HFFc6 (cell line): ENCODE measurements at regions not wholly inside any gene's neighbourhood (a gene's known extent, or its start where the extent isn't known, plus 50 kb on each side); places are given as distances from the start of the nearest gene placed in this dataset.
"Not testable (repeated sequence)": the region's sequence is repeated elsewhere in the genome, so short reads cannot be mapped to it uniquely, and the experiment has no call there.

Experiments
- DNase-seq: peaks from one replicate; pipeline ENCODE4 v3.0.0-alpha.2; 2018
- H3K27ac Mint-ChIP-seq: 2 replicates; pipeline ENCODE4 v1.8.0; 2020; ENCODE audit warnings: mild to moderate bottlenecking, mixed read lengths
- H3K27me3 Mint-ChIP-seq: 2 replicates; pipeline ENCODE4 v1.8.0; 2021; ENCODE audit warnings: mild to moderate bottlenecking, moderate library complexity, mixed read lengths; ENCODE audit not compliant: insufficient read depth
- H3K36me3 Mint-ChIP-seq: 2 replicates; pipeline ENCODE4 v1.8.0; 2021; ENCODE audit warnings: low read depth, mixed read lengths
- H3K4me1 Mint-ChIP-seq: 2 replicates; pipeline ENCODE4 v1.8.0; 2020; ENCODE audit warnings: low read depth, mixed read lengths
- H3K4me3 Mint-ChIP-seq: 2 replicates; pipeline ENCODE4 v1.8.0; 2020; ENCODE audit warnings: mild to moderate bottlenecking, moderate library complexity, mixed read lengths
- H3K9me3 Mint-ChIP-seq: 2 replicates; pipeline ENCODE4 v1.8.0; 2020; ENCODE audit warnings: mild to moderate bottlenecking, mixed read lengths
- TF ChIP-seq, protein P1 (sequence below): fragments of 200-600 bp; sonication (generic); IDR thresholded peaks from 2 replicates; pipeline ENCODE4 v1.5.0; 2021; ENCODE audit warnings: antibody characterized with exemption, mild to moderate bottlenecking

DNA sequence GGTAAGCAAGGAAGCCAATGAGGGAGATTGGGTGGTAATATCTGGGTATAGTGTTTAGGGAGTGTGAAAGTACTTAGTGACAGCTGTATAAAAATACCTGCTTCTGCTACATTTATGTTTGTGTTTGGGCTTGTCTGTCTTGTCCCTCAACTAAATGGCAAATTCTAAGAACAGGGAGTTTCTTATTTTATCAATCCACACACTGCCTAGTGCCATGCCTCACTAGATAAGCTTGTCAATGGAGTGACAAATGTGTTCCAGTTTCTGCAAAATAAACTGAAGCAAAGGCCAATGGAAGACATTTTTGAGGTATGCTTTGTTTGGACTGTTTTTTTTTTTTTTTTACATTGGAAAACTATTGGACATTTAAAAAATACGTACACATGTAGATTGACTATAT lies 418.0 kb downstream of the SH2D1A start:
- no peak for DNase-seq
- TF ChIP-seq, protein P1, sequence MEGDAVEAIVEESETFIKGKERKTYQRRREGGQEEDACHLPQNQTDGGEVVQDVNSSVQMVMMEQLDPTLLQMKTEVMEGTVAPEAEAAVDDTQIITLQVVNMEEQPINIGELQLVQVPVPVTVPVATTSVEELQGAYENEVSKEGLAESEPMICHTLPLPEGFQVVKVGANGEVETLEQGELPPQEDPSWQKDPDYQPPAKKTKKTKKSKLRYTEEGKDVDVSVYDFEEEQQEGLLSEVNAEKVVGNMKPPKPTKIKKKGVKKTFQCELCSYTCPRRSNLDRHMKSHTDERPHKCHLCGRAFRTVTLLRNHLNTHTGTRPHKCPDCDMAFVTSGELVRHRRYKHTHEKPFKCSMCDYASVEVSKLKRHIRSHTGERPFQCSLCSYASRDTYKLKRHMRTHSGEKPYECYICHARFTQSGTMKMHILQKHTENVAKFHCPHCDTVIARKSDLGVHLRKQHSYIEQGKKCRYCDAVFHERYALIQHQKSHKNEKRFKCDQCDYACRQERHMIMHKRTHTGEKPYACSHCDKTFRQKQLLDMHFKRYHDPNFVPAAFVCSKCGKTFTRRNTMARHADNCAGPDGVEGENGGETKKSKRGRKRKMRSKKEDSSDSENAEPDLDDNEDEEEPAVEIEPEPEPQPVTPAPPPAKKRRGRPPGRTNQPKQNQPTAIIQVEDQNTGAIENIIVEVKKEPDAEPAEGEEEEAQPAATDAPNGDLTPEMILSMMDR: no peak
- H3K9me3 Mint-ChIP-seq: no peaks in the 10 kb centered on the region
- no peak overlapping the region for H3K4me3 Mint-ChIP-seq
- H3K36me3 Mint-ChIP-seq: no peaks in the 10 kb centered on the region
- H3K27ac Mint-ChIP-seq: no peak overlapping the region
- H3K4me1 Mint-ChIP-seq: no peaks in the 10 kb centered on the region
- no peaks in the 10 kb centered on the region for H3K27me3 Mint-ChIP-seq

DNA sequence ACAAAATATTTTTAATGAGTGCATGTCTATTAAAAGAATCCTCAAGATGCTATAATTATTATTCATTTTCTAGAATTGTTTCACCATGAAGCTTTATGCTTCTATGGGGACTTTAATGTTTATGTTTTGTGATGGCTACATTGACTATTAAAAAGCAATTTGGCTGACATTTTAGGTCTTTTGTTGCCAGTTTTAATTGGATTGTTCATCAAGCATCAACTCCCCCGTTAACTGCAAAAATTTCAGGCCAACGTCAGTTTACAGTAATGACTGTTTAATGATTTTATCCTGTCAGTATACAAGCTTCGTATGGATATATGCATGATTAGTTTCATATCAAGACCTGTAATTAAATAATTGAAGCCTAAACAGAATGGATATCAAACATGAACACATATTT lies 422.8 kb downstream of the SH2D1A start:
- TF ChIP-seq, protein P1: no peak
- Mint-ChIP-seq H3K9me3 (no peaks in the 10 kb centered on the region), H3K27me3 (no peaks in the 10 kb centered on the region), H3K27ac (no peak overlapping the region), H3K36me3 (no peaks in the 10 kb centered on the region), H3K4me1 (no peaks in the 10 kb centered on the region), H3K4me3 (no peak overlapping the region)
- no peak for DNase-seq

DNA sequence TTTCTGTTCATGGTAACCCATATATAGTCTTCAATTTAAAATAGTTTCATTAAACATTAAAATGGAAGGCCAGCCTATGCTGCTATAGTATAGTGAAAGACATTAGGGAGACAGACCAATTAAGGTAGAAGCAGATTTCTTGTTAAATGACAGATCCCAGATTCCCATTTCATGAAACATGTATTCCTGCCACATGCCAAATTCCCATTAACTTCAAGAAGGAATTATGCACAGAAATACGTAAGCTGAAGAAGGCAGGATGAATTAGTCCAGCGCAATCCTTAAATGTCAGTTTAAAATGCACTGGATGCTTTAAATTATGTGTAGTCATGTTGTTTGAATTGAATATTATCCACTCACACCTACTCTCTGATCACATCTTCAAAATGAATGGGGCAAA lies 424.9 kb downstream of the SH2D1A start:
- H3K27ac Mint-ChIP-seq: no peak overlapping the region
- no peak overlapping the region for H3K4me3 Mint-ChIP-seq
- TF ChIP-seq, protein P1: no peak
- no peaks in the 10 kb centered on the region for H3K27me3 Mint-ChIP-seq
- DNase-seq: no peak
- H3K36me3 Mint-ChIP-seq: no peaks in the 10 kb centered on the region
- no peaks in the 10 kb centered on the region for H3K4me1 Mint-ChIP-seq
- H3K9me3 Mint-ChIP-seq: no peaks in the 10 kb centered on the region

DNA sequence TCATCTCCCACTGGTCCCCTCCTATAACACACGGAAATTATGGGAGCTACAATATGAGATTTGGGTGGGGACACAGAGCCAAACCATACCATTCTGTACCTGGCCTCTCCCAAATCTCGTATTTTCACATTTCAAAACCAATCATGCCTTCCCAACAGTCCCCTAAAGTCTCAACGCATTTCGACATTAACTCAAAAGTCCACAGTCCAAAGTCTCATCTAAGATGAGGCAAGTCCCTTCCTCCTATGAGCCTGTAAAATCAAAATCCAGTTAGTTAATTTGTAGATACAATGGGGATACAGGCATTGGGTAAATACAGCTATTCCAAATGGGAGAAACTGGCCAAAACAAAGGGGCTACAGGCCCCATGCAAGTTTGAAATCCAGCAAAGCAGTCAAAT lies 441.9 kb downstream of the SH2D1A start:
- not testable (repeated sequence) for H3K9me3 Mint-ChIP-seq, H3K27me3 Mint-ChIP-seq, H3K4me1 Mint-ChIP-seq, DNase-seq, H3K36me3 Mint-ChIP-seq, H3K27ac Mint-ChIP-seq, H3K4me3 Mint-ChIP-seq

DNA sequence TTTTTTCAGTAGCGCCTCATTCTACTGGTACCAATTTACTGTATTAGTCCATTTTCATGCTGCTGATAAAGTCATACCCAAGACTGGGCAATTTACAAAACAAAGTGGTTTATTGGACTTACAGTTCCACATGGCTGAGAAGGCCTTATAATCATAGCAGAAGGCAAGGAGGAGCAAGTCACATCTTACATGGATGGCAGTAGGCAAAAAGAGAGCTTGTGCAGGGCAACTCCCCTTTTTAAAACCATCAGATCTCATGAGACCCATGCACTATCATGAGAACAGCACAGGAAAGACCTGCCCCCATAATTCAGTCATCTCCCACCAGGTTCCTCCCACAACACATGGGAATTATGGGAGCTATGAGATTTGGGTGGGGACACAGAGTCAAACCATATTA lies 443.5 kb downstream of the SH2D1A start:
- H3K27me3 Mint-ChIP-seq, H3K36me3 Mint-ChIP-seq, H3K9me3 Mint-ChIP-seq, H3K4me3 Mint-ChIP-seq, H3K27ac Mint-ChIP-seq, DNase-seq, H3K4me1 Mint-ChIP-seq: not testable (repeated sequence)

DNA sequence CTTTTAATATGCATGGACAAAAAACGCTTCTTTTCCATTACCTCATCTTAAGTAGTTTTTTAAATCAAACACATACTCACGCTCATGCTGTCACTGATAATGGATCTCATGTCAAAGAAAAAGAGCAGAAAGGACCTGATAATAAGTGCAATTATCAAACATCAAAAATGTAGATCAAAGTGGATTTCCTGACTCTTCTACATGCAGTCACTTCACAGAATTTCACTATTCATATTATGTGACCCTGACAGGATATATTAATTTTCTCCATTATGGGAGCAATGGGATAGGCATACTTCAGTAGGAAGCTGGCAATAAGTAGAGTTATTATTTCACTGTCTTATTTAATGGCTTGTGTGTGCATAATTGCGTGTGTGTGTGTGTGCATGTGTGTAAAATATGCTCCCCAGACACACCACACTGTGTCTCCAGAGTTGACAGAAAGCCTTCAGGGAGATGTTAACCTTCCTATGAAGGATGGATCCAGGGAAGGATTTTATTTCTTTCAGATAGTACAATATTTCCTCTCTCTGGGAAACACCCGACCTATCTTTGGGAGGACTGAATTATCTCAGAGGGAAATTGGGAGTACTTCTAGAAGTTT lies 445.2 kb downstream of the SH2D1A start:
- Mint-ChIP-seq H3K36me3 (no peaks in the 10 kb centered on the region), H3K27ac (no peak overlapping the region), H3K9me3 (peaks cover 6% of the 10 kb centered on the region; the same call in 1 of the 2 replicates), H3K27me3 (no peaks in the 10 kb centered on the region; the same call in 1 of the 2 replicates), H3K4me1 (no peaks in the 10 kb centered on the region), H3K4me3 (no peak overlapping the region)
- DNase-seq: no peak
- TF ChIP-seq, protein P1: no peak

DNA sequence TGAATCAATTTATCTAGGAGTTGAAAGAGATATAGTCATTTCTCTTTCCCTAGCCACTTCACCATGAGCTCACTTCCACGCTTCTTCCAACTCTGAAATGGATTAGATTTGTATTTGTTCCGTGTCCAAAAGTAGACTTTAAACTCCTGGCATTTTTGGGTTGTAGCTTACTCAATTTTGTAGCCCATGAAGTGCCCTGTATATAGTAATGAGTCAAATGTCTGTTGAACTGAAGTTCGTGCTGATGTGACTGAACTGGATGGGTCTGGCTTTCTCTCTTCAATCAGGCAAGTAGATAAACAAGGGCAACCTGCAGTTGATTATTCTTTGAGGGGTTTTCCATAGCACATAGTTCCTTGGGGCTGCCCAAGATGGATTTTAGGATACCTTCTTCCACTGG lies 450.6 kb downstream of the SH2D1A start:
- H3K27me3 Mint-ChIP-seq: no peaks in the 10 kb centered on the region; the same call in 1 of the 2 replicates
- DNase-seq: no peak
- H3K36me3 Mint-ChIP-seq: no peaks in the 10 kb centered on the region
- no peaks in the 10 kb centered on the region for H3K4me1 Mint-ChIP-seq
- peaks cover 15% of the 10 kb centered on the region for H3K9me3 Mint-ChIP-seq
- no peak overlapping the region for H3K27ac Mint-ChIP-seq
- no peak overlapping the region for H3K4me3 Mint-ChIP-seq
- TF ChIP-seq, protein P1: no peak
